Left lung (tissue), 4 donors: ENCODE measurements at regions not wholly inside any gene's neighbourhood (a gene's known extent, or its start where the extent isn't known, plus 50 kb on each side); places are given as distances from the start of the nearest gene placed in this dataset.

Source experiments
- ATAC-seq: fragments of 200-7000 bp; cut with Tn5 transposase; one replicate; pipeline ENCODE4 v1.9.1; 2020; ENCODE audit warnings: moderate library complexity
- DNase-seq, 4 donors: peaks; one replicate each; pipeline ENCODE4 v3.0.0-alpha.2; 2013 to 2020
- H3K27ac ChIP-seq, 2 donors: fragments of 200-600 bp; sonication (generic) in 1 of 2; one replicate each; pipeline versions ENCODE4 v1.5.0 to v1.8.0; 2020 to 2021
- H3K27me3 ChIP-seq, 2 donors: fragments of 200-600 bp; sonication (generic) in 1 of 2; one replicate each; pipeline versions ENCODE4 v1.5.0 to v1.8.0; 2020 to 2021
- H3K36me3 ChIP-seq, 2 donors: fragments of 200-600 bp; sonication (generic) in 1 of 2; one replicate each; pipeline versions ENCODE4 v1.5.0 to v1.8.0; 2020 to 2021
- H3K4me1 ChIP-seq, 2 donors: fragments of 200-600 bp; one replicate each; pipeline ENCODE4 v1.8.0; 2021
- H3K4me3 ChIP-seq, 2 donors: fragments of 200-600 bp; sonication (generic) in 1 of 2; one replicate each; pipeline versions ENCODE4 v1.5.0 to v1.8.0; 2020 to 2021; ENCODE audit warnings: mild to moderate bottlenecking in 1 of 2
- H3K9me3 ChIP-seq, 2 donors: fragments of 200-600 bp; sonication (generic) in 1 of 2; one replicate each; pipeline versions ENCODE4 v1.5.0 to v1.8.0; 2020 to 2021
- CTCF ChIP-seq, 2 donors: fragments of 200-600 bp; sonication (generic) in 1 of 2; IDR thresholded peaks; one replicate each; pipeline versions ENCODE4 v1.5.0 to v1.8.0; 2021; ENCODE audit warnings: antibody characterized with exemption in 2 of 2
- intact Hi-C, 2 donors: fragments of 100-400 bp; cut with DNase I; formaldehyde crosslinking; loops; one replicate each; pipeline versions ENCODE4 v1.11.2 to v1.14.2; 2022
- donor health status: DM: no; HTN: yes; CAD: no.
- donor health status: DM: no; HTN: no; CAD: no.

GRCh38 chr14:71289536-71289935 lies 382.3 kb downstream of the PCNX1 start:
- H3K4me1 ChIP-seq = no peaks in the 10 kb centered on the region
- H3K36me3 ChIP-seq = no peaks in the 10 kb centered on the region
- intact Hi-C loops = no loop called here
- H3K9me3 ChIP-seq = peaks cover 0 to 9% of the 10 kb centered on the region in 2 donors
- no peak for ATAC-seq
- no peak for TF ChIP-seq CTCF (IDR thresholded peaks at IDR 0.05)
- no peaks in the 10 kb centered on the region for H3K27me3 ChIP-seq
- no peak overlapping the region for H3K4me3 ChIP-seq
- DNase-seq = no peak
- no peak overlapping the region for H3K27ac ChIP-seq

GRCh38 chr14:71290301-71290700 lies 383.0 kb downstream of the PCNX1 start:
- ATAC-seq = no peak
- intact Hi-C loops = no loop called here
- peak in 2 of 4 donors; percentile 8 to 41 for DNase-seq
- peaks cover 0 to 2% of the 10 kb centered on the region in 2 donors for H3K9me3 ChIP-seq
- no peak overlapping the region for H3K4me3 ChIP-seq
- no peak for TF ChIP-seq CTCF (IDR thresholded peaks at IDR 0.05)
- H3K4me1 ChIP-seq = no peaks in the 10 kb centered on the region
- H3K27me3 ChIP-seq = no peaks in the 10 kb centered on the region
- H3K36me3 ChIP-seq = no peaks in the 10 kb centered on the region
- no peak overlapping the region for H3K27ac ChIP-seq

- no peaks in the 10 kb centered on the region for H3K27me3 ChIP-seq
- intact Hi-C loops = no loop called here
- ATAC-seq (peak; percentile 92), DNase-seq (peak in 1 of 4 donors; percentile 35)
- no peaks in the 10 kb centered on the region for H3K9me3 ChIP-seq
- no peaks in the 10 kb centered on the region for H3K36me3 ChIP-seq
- no peak overlapping the region for H3K27ac ChIP-seq
- no peak overlapping the region for H3K4me3 ChIP-seq
- H3K4me1 ChIP-seq = no peaks in the 10 kb centered on the region
- no peak for TF ChIP-seq CTCF (IDR thresholded peaks at IDR 0.05)
Observed at GRCh38 chr14:71290960-71291466, 383.8 kb downstream of the PCNX1 start.

- intact Hi-C loops = no loop called here
- Histone ChIP-seq H3K36me3 (no peaks in the 10 kb centered on the region), H3K9me3 (no peaks in the 10 kb centered on the region), H3K4me1 (no peaks in the 10 kb centered on the region), H3K4me3 (no peak overlapping the region), H3K27me3 (no peaks in the 10 kb centered on the region), H3K27ac (no peak overlapping the region)
- no peak for TF ChIP-seq CTCF (IDR thresholded peaks at IDR 0.05)
- DNase-seq (no peak), ATAC-seq (no peak)
Observed at GRCh38 chr14:71296184-71296583, 388.9 kb downstream of the PCNX1 start.

GRCh38 chr14:71300566-71301330 lies 393.5 kb downstream of the PCNX1 start:
- Histone ChIP-seq H3K4me1 (no peaks in the 10 kb centered on the region), H3K9me3 (peaks cover 0 to 17% of the 10 kb centered on the region in 2 donors), H3K27me3 (no peaks in the 10 kb centered on the region), H3K4me3 (no peak overlapping the region), H3K27ac (no peak overlapping the region), H3K36me3 (no peaks in the 10 kb centered on the region)
- no peak for TF ChIP-seq CTCF (IDR thresholded peaks at IDR 0.05)
- intact Hi-C loops = no loop called here
- ATAC-seq = peak; percentile 24
- DNase-seq = no peak
